ENCODE measurements at regions not wholly inside any gene's neighbourhood (a gene's known extent, or its start where the extent isn't known, plus 50 kb on each side); places are given as distances from the start of the nearest gene placed in this dataset.

- H3K27ac ChIP-seq, result no peak overlapping the region
- TF ChIP-seq CTCF (conservative IDR thresholded peaks at IDR 0.05), result no peak
Observed at GRCh38 chr6:88361754-88362153, 195.6 kb upstream of the CNR1 start.

GRCh38 chr6:88361298-88361697 is 195.2 kb upstream of the CNR1 start:
- TF ChIP-seq CTCF (conservative IDR thresholded peaks at IDR 0.05), result no peak

GRCh38 chr6:88360203-88360797 is 194.2 kb upstream of the CNR1 start:
- no peak overlapping the region for H3K27ac ChIP-seq
- no peak for TF ChIP-seq CTCF (conservative IDR thresholded peaks at IDR 0.05)

More at GRCh38 chr6:88361298-88361697, 195.2 kb upstream of the CNR1 start:
- H3K27ac ChIP-seq, result no peak overlapping the region

- H3K27ac ChIP-seq, result no peak overlapping the region
- TF ChIP-seq CTCF (conservative IDR thresholded peaks at IDR 0.05), result no peak
Observed at GRCh38 chr6:88359530-88360202, 193.5 kb upstream of the CNR1 start.

- no peak for TF ChIP-seq CTCF (conservative IDR thresholded peaks at IDR 0.05)
Observed at GRCh38 chr6:88358846-88359245, 192.7 kb upstream of the CNR1 start.

GRCh38 chr6:88349511-88349910 is 183.4 kb upstream of the CNR1 start:
- no peak for TF ChIP-seq CTCF (conservative IDR thresholded peaks at IDR 0.05)
- no peak overlapping the region for H3K27ac ChIP-seq

More at GRCh38 chr6:88358846-88359245, 192.7 kb upstream of the CNR1 start:
- H3K27ac ChIP-seq, result no peak overlapping the region

GRCh38 chr6:88342336-88342735 is 176.2 kb upstream of the CNR1 start:
- no peak overlapping the region for H3K27ac ChIP-seq
- no peak for TF ChIP-seq CTCF (conservative IDR thresholded peaks at IDR 0.05)

Data from VCaP (cell line).